NB4 (cell line): ENCODE measurements at regions not wholly inside any gene's neighbourhood (a gene's known extent, or its start where the extent isn't known, plus 50 kb on each side); places are given as distances from the start of the nearest gene placed in this dataset.

Experiments
- CTCF ChIP-seq: IDR thresholded peaks from one replicate; pipeline ENCODE4 v1.5.1; 2012; ENCODE audit warnings: low read depth, low read length
- MAX ChIP-seq: IDR thresholded peaks from 2 replicates; pipeline ENCODE4 v1.6.1; 2011; ENCODE audit warnings: low read depth, low read length
- POLR2A ChIP-seq: IDR thresholded peaks from 2 replicates; pipeline ENCODE4 v1.6.1; 2011; ENCODE audit warnings: mild to moderate bottlenecking; ENCODE audit not compliant: insufficient read length; ENCODE audit errors: extremely low read depth

- no peak for TF ChIP-seq POLR2A
- TF ChIP-seq MAX = no peak
- TF ChIP-seq CTCF = no peak
Measured at GRCh38 chr5:53180538-53180937, 71.0 kb upstream of the MOCS2 start.
